Smooth muscle cell (in vitro differentiated cells): ENCODE measurements at regions not wholly inside any gene's neighbourhood (a gene's known extent, or its start where the extent isn't known, plus 50 kb on each side); places are given as distances from the start of the nearest gene placed in this dataset.

Source experiments
- DNase-seq: peaks from one replicate; lab custom pipeline; 2025; ENCODE audit not compliant: unreplicated experiment; lab: John Stamatoyannopoulos, UW
- H2AFZ ChIP-seq: fragments of 200-600 bp; sonication (generic); 2 replicates; pipeline ENCODE4 v1.6.0; 2016; ENCODE audit warnings: antibody characterized with exemption, low read depth, mild to moderate bottlenecking
- H3F3A ChIP-seq: fragments of 200-600 bp; sonication (generic); 2 replicates; pipeline ENCODE4 v1.6.0; 2017; ENCODE audit warnings: antibody characterized with exemption, low read depth
- H3K27ac ChIP-seq: fragments of 200-600 bp; sonication (generic); 2 replicates; pipeline ENCODE4 v1.5.1; 2016; ENCODE audit warnings: low read depth, mild to moderate bottlenecking
- H3K27me3 ChIP-seq: fragments of 200-600 bp; sonication (generic); 2 replicates; pipeline ENCODE4 v1.6.1; 2016; ENCODE audit warnings: low read depth, mild to moderate bottlenecking
- H3K36me3 ChIP-seq: fragments of 200-600 bp; sonication (generic); 2 replicates; pipeline ENCODE4 v1.5.1; 2016; ENCODE audit warnings: low read depth
- H3K4me1 ChIP-seq: fragments of 200-600 bp; sonication (generic); 2 replicates; pipeline ENCODE4 v1.5.1; 2016; ENCODE audit warnings: low read depth
- H3K4me2 ChIP-seq: fragments of 200-600 bp; sonication (generic); 2 replicates; pipeline ENCODE4 v1.6.0; 2016; ENCODE audit warnings: mild to moderate bottlenecking
- H3K4me3 ChIP-seq: fragments of 200-600 bp; sonication (generic); 2 replicates; pipeline ENCODE4 v1.5.1; 2016; ENCODE audit warnings: mild to moderate bottlenecking
- H3K79me2 ChIP-seq: fragments of 200-600 bp; sonication (generic); 2 replicates; pipeline ENCODE4 v1.6.0; 2016; ENCODE audit warnings: low read depth, mild to moderate bottlenecking
- H3K9ac ChIP-seq: fragments of 200-600 bp; sonication (generic); 2 replicates; pipeline ENCODE4 v1.6.0; 2016; ENCODE audit warnings: low read depth
- H3K9me3 ChIP-seq: fragments of 200-600 bp; sonication (generic); replicated peaks from 2 replicates; pipeline ENCODE4 v1.5.1; 2016; ENCODE audit warnings: low read depth
- H4K20me1 ChIP-seq: fragments of 200-600 bp; sonication (generic); 2 replicates; pipeline ENCODE4 v1.6.0; 2016; ENCODE audit warnings: low read depth
- CTCF ChIP-seq: fragments of 200-600 bp; sonication (generic); IDR thresholded peaks from 2 replicates; pipeline ENCODE4 v1.5.1; 2017; ENCODE audit warnings: borderline replicate concordance, mild to moderate bottlenecking, antibody characterized with exemption; ENCODE audit not compliant: insufficient read depth, poor library complexity, severe bottlenecking
- WGBS: methylation state at CpG from one replicate; pipeline ENCODE4 v1.1.7; 2016; ENCODE audit warnings: low lambda C conversion rate; 5-methylcytosine and 5-hydroxymethylcytosine counted together

GRCh38 chr6:40779409-40779808 lies 192.2 kb upstream of the LRFN2 start:
- no peak overlapping the region for H3K4me3 ChIP-seq
- no peaks in the 10 kb centered on the region for H3K36me3 ChIP-seq
- no peaks in the 10 kb centered on the region for H3K4me1 ChIP-seq
- H2AFZ ChIP-seq, result no peak overlapping the region
- no peaks in the 10 kb centered on the region for H3K9me3 ChIP-seq
- H3F3A ChIP-seq, result no peaks in the 10 kb centered on the region
- 21% methylated on average over 3 of the region's 3 CpGs for WGBS
- peak overlapping the region; percentile 3 for H3K27ac ChIP-seq
- H4K20me1 ChIP-seq, result no peaks in the 10 kb centered on the region
- peaks cover 4% of the 10 kb centered on the region for H3K27me3 ChIP-seq
- H3K9ac ChIP-seq, result no peak overlapping the region
- no peaks in the 10 kb centered on the region for H3K79me2 ChIP-seq
- no peak for TF ChIP-seq CTCF
- DNase-seq, result no peak
- peak overlapping the region; percentile 7 for H3K4me2 ChIP-seq

GRCh38 chr6:40778918-40779317 lies 191.8 kb upstream of the LRFN2 start:
- WGBS, result 100% methylated on average over 1 of the region's 1 CpG
- H3K27ac ChIP-seq, result peak overlapping the region; percentile 3

GRCh38 chr6:40778196-40778595 lies 191.0 kb upstream of the LRFN2 start:
- Histone ChIP-seq H3K4me2 (no peak overlapping the region), H4K20me1 (no peaks in the 10 kb centered on the region), H3K4me1 (no peaks in the 10 kb centered on the region), H3K27ac (no peak overlapping the region), H3K4me3 (no peak overlapping the region), H3K9me3 (no peaks in the 10 kb centered on the region), H3K79me2 (no peaks in the 10 kb centered on the region), H3K27me3 (peaks cover 3% of the 10 kb centered on the region), H3K9ac (no peak overlapping the region), H2AFZ (no peak overlapping the region), H3F3A (no peaks in the 10 kb centered on the region), H3K36me3 (no peaks in the 10 kb centered on the region)
- WGBS, result 88% methylated on average over 3 of the region's 3 CpGs
- no peak for TF ChIP-seq CTCF
- no peak for DNase-seq

More at GRCh38 chr6:40778918-40779317, 191.8 kb upstream of the LRFN2 start:
- Histone ChIP-seq H3K4me3 (no peak overlapping the region), H3K36me3 (no peaks in the 10 kb centered on the region), H3K27me3 (no peaks in the 10 kb centered on the region), H3K9me3 (no peaks in the 10 kb centered on the region), H3K4me2 (peak overlapping the region; percentile 7), H4K20me1 (no peaks in the 10 kb centered on the region), H2AFZ (no peak overlapping the region), H3K4me1 (no peaks in the 10 kb centered on the region), H3K9ac (no peak overlapping the region), H3K79me2 (no peaks in the 10 kb centered on the region), H3F3A (no peaks in the 10 kb centered on the region)
- no peak for TF ChIP-seq CTCF
- no peak for DNase-seq

GRCh38 chr6:40774932-40775331 lies 187.8 kb upstream of the LRFN2 start:
- WGBS, result 91% methylated on average over 1 of the region's 1 CpG
- no peak overlapping the region for H3K4me3 ChIP-seq
- peaks cover 9% of the 10 kb centered on the region for H3K27me3 ChIP-seq
- TF ChIP-seq CTCF, result no peak
- no peak for DNase-seq
- H3F3A ChIP-seq, result no peaks in the 10 kb centered on the region
- H3K79me2 ChIP-seq, result no peaks in the 10 kb centered on the region
- no peaks in the 10 kb centered on the region for H3K4me1 ChIP-seq
- H3K36me3 ChIP-seq, result no peaks in the 10 kb centered on the region
- no peak overlapping the region for H2AFZ ChIP-seq
- H3K9me3 ChIP-seq, result peaks cover 7% of the 10 kb centered on the region
- H4K20me1 ChIP-seq, result no peaks in the 10 kb centered on the region
- no peak overlapping the region for H3K4me2 ChIP-seq
- no peak overlapping the region for H3K9ac ChIP-seq
- no peak overlapping the region for H3K27ac ChIP-seq
